GM23248 (cell line): ENCODE measurements at regions not wholly inside any gene's neighbourhood (a gene's known extent, or its start where the extent isn't known, plus 50 kb on each side); places are given as distances from the start of the nearest gene placed in this dataset.

Source experiments
- EZH2 ChIP-seq: fragments of 200-600 bp; sonication (generic); IDR thresholded peaks from 2 replicates; pipeline ENCODE4 v1.6.1; 2018; ENCODE audit warnings: antibody characterized with exemption, mild to moderate bottlenecking; ENCODE audit not compliant: insufficient read depth, poor library complexity, severe bottlenecking
- EZH2phosphoT487 ChIP-seq: fragments of 200-600 bp; sonication (generic); IDR thresholded peaks from 2 replicates; pipeline ENCODE4 v1.6.1; 2018; ENCODE audit warnings: antibody characterized with exemption, moderate library complexity, mild to moderate bottlenecking, low read depth; ENCODE audit not compliant: insufficient read depth

DNA sequence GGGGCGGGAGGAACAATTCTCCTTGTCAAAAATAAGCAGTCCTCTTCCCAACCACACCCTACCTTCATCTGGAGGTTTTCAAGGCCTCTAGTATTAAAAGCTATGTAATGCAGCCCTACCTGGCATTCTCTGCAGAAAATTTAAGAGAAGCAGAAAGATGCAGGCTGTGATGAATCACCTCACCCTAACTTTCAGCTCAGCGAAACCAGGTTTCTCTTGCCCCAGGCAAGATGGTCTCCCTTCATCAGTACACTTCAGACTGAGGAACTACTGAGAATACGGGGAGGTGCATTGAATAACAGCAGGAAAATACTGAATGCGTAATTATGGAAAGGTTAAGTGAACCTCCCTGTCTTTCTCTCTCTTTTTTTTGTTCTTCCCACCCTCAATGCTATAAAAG is 437.6 kb upstream of the KLF12 start:
- no peak for TF ChIP-seq EZH2
- TF ChIP-seq EZH2phosphoT487: no peak
